ENCODE measurements at regions not wholly inside any gene's neighbourhood (a gene's known extent, or its start where the extent isn't known, plus 50 kb on each side); places are given as distances from the start of the nearest gene placed in this dataset.
"Not testable (repeated sequence)": the region's sequence is repeated elsewhere in the genome, so short reads cannot be mapped to it uniquely, and the experiment has no call there.

DNA sequence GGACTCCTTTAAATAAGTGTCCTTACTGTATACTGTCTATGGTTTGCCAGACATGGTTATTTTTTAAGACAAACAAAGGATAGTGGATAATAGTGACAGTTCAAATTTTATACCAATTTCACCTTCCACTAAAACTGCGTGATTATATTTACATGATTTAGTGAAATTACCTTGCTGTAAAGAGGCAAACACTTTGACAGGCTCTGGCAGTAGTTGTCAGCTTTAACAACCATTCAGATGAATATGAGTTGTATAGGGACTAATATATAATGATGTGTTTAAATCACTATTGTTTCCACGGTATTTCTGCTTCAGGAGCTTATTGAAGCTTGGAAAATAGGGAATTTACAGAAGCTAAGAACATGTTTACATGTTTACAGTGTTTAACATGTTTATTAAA is 1364.0 kb downstream of the FSCB start:
- H3K27ac ChIP-seq: no peak overlapping the region
- whole genome bisulfite sequencing, 2 donors (ENCODE audit: low coverage in 1 of 2): 64 to 71% methylated on average over 2 of the region's 2 CpGs
- ATAC-seq: no peak
- H3K9me3 ChIP-seq: no peaks in the 10 kb centered on the region
- no peaks in the 10 kb centered on the region for H3K4me1 ChIP-seq
- H3K4me3 ChIP-seq: no peak overlapping the region
- TF ChIP-seq POLR2AphosphoS5 (IDR thresholded peaks at IDR 0.05) (no peak), EP300 (IDR thresholded peaks at IDR 0.05) (no peak)
- TF ChIP-seq, protein P1, sequence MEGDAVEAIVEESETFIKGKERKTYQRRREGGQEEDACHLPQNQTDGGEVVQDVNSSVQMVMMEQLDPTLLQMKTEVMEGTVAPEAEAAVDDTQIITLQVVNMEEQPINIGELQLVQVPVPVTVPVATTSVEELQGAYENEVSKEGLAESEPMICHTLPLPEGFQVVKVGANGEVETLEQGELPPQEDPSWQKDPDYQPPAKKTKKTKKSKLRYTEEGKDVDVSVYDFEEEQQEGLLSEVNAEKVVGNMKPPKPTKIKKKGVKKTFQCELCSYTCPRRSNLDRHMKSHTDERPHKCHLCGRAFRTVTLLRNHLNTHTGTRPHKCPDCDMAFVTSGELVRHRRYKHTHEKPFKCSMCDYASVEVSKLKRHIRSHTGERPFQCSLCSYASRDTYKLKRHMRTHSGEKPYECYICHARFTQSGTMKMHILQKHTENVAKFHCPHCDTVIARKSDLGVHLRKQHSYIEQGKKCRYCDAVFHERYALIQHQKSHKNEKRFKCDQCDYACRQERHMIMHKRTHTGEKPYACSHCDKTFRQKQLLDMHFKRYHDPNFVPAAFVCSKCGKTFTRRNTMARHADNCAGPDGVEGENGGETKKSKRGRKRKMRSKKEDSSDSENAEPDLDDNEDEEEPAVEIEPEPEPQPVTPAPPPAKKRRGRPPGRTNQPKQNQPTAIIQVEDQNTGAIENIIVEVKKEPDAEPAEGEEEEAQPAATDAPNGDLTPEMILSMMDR (IDR thresholded peaks at IDR 0.05): no peak
- H3K36me3 ChIP-seq: no peaks in the 10 kb centered on the region
- H3K27me3 ChIP-seq: no peaks in the 10 kb centered on the region

DNA sequence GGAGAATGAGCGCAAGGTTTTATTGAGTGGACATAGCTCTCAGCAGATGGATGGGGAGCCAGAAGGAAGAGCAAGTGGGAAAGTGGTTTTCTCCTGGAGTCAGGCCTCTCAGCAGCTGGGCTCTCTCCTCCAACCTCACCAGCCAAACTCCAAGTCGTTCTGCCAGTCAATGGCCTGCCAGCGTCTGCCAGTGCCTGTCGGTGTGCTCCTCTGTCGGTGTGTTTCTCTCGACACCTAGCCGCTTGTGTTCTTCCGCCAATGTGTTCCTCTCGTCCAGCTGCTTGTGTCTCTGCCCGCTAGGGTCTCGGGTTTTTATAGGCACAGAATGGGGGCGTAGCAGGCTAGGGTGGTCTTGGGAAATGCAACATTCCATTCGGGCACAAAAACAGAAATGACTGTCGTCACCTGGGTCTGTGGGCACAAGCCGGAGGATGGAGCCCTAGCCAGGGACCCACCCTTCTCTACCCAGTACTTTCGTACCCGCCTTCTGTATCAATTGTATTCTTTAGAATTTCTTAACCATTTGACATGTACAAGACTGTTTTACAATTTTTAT is 1365.4 kb downstream of the FSCB start:
- TF ChIP-seq, protein P1 (IDR thresholded peaks at IDR 0.05): no peak
- no peak for TF ChIP-seq EP300 (IDR thresholded peaks at IDR 0.05)
- TF ChIP-seq POLR2A (IDR thresholded peaks at IDR 0.05): no peak
- no peaks in the 10 kb centered on the region for H3K4me1 ChIP-seq
- WGBS, 2 donors (ENCODE audit: low coverage in 1 of 2): 95 to 97% methylated on average over 4 to 16 of the region's 17 CpGs

DNA sequence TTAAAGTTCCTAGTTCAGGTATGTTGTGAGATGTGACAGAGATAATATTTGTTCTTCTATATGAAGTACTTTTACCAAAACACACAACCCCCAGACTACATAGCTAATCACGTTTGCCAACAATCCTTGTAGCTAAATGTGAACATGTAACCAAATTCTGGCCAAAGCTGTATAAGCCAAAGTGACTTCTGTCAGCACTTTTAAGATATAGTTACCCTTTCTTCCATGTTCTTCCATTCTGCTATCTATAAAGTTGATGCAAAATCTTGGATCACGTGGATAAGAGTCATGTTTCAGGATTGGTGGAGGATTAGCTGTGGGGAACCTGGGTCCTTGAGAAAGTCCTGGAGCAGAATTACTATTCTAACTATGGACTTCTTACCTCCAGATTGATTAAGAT is 1366.6 kb downstream of the FSCB start:
- 62 to 77% methylated on average over 2 of the region's 2 CpGs for WGBS, 2 donors (ENCODE audit: low coverage in 1 of 2)
- H3K9me3 ChIP-seq: peaks cover 0 to 11% (median 0%) of the 10 kb centered on the region in 3 donors
- no peak overlapping the region for H3K27ac ChIP-seq
- H3K4me1 ChIP-seq: no peaks in the 10 kb centered on the region
- no peaks in the 10 kb centered on the region for H3K36me3 ChIP-seq
- H3K27me3 ChIP-seq: no peaks in the 10 kb centered on the region
- TF ChIP-seq, protein P1 (IDR thresholded peaks at IDR 0.05): no peak
- no peak for TF ChIP-seq POLR2AphosphoS5 (IDR thresholded peaks at IDR 0.05)
- TF ChIP-seq POLR2A (IDR thresholded peaks at IDR 0.05): no peak
- TF ChIP-seq EP300 (IDR thresholded peaks at IDR 0.05): no peak
- no peak overlapping the region for H3K4me3 ChIP-seq
- ATAC-seq: no peak

More for the DNA sequence above, 1365.4 kb downstream of the FSCB start:
- no peak for ATAC-seq
- Histone ChIP-seq H3K27ac (no peak overlapping the region), H3K27me3 (no peaks in the 10 kb centered on the region), H3K4me3 (no peak overlapping the region), H3K9me3 (no peaks in the 10 kb centered on the region), H3K36me3 (no peaks in the 10 kb centered on the region)

DNA sequence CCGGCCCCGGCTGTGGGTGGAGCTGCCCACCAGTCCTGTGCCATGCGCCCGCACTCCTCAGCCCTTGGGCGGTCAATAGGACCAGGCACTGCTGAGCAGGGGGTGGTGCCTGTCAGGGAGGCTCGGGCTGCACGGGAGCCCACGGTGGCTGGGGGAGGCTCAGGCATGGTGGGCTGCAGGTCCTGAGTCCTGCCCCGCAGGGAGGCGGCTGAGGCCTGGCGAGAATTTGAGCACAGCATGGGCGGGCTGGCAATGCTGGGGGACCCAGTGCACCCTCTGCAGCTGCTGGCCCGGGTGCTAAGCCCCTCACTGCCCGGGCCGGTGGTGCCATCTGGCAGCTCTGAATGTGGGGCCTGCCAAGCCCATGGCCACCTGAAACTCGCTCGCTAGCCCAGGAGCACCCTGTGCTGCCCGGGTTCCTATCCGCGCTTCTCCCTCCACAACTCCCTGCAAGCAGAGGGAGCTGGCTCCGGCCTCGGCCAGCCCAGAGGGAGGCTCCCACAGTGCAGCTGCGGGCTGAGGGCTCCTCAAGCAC is 1371.1 kb downstream of the FSCB start:
- H3K4me1 ChIP-seq: no peaks in the 10 kb centered on the region
- H3K27ac ChIP-seq: no peak overlapping the region
- H3K9me3 ChIP-seq: peaks cover 0 to 11% (median 0%) of the 10 kb centered on the region in 3 donors
- WGBS, 2 donors (ENCODE audit: low coverage in 1 of 2): no CpG with 5 or more reads among the region's 23 CpGs
- no peak overlapping the region for H3K4me3 ChIP-seq
- no peak for ATAC-seq
- H3K36me3 ChIP-seq: no peaks in the 10 kb centered on the region
- H3K27me3 ChIP-seq: no peaks in the 10 kb centered on the region
- TF ChIP-seq POLR2A (IDR thresholded peaks at IDR 0.05): peak in 1 of 2 donors; percentile 9
- no peak for TF ChIP-seq EP300 (IDR thresholded peaks at IDR 0.05)

DNA sequence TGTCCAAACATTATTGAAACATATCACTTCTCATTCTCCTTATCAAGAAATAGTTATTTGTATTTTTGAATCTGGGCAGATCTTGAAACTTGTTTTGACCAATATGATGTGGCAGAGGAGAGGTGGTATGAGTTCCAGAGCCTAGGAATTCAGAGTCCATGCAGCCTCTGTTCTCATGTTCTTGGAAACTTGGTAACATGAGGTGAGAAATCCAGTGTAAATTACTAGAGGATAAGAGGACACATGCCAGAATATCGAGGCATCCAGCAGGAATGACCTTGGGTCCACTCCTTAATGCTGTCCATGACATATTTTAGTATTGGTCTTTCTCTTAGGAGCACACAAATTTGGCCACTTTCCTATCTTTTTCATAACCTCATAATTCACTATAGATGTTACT is 1374.6 kb downstream of the FSCB start:
- TF ChIP-seq POLR2A (IDR thresholded peaks at IDR 0.05): no peak
- TF ChIP-seq, protein P1 (IDR thresholded peaks at IDR 0.05): no peak
- TF ChIP-seq EP300 (IDR thresholded peaks at IDR 0.05): no peak
- no peak for TF ChIP-seq POLR2AphosphoS5 (IDR thresholded peaks at IDR 0.05)
- 60 to 62% methylated on average over 1 of the region's 1 CpG for WGBS, 2 donors (ENCODE audit: low coverage in 1 of 2)
- H3K9me3 ChIP-seq: peaks cover 0 to 11% (median 0%) of the 10 kb centered on the region in 3 donors
- H3K27ac ChIP-seq: no peak overlapping the region
- no peaks in the 10 kb centered on the region for H3K4me1 ChIP-seq
- no peak overlapping the region for H3K4me3 ChIP-seq
- no peak for ATAC-seq
- H3K27me3 ChIP-seq: no peaks in the 10 kb centered on the region
- H3K36me3 ChIP-seq: no peaks in the 10 kb centered on the region

DNA sequence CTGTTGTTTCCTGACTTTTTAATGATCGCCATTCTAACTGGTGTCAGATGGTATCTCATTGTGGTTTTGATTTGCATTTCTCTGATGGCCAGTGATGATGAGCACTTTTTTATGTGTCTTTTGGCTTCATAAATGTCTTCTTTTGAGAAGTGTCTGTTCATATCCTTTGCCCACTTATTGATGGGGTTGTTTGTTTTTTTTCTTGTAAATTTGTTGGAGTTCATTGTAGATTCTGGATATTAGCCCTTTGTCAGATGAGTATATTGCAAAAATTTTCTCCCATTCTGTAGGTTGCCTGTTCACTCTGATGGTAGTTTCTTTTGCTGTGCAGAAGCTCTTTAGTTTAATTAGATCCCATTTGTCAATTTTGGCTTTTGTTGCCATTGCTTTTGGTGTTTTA is 1378.7 kb downstream of the FSCB start:
- H3K36me3 ChIP-seq, H3K4me1 ChIP-seq, H3K27ac ChIP-seq, H3K27me3 ChIP-seq, ATAC-seq, H3K9me3 ChIP-seq, H3K4me3 ChIP-seq: not testable (repeated sequence)
- WGBS, 2 donors (ENCODE audit: low coverage in 1 of 2): 83 to 100% methylated on average over 1 of the region's 1 CpG

DNA sequence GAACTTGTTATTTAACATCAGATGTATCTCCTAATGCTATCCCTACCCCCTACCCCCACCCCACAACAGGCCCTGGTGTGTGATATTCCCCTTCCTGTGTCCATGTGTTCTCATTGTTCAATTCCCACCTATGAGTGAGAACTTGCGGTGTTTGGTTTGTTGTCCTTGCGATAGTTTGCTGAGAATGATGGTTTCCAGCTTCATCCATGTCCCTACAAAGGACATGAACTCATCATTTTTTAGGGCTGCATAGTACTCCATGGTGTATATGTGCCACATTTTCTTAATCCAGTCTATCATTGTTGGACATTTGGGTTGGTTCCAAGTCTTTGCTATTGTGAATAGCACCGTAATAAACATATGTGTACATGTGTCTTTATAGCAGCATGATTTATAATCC is 1379.2 kb downstream of the FSCB start:
- 93 to 100% methylated on average over 1 to 3 of the region's 3 CpGs for WGBS, 2 donors (ENCODE audit: low coverage in 1 of 2)

More for the DNA sequence above, 1379.2 kb downstream of the FSCB start:
- ATAC-seq, H3K4me3 ChIP-seq, H3K36me3 ChIP-seq, H3K27me3 ChIP-seq, H3K9me3 ChIP-seq, H3K27ac ChIP-seq, H3K4me1 ChIP-seq: not testable (repeated sequence)

All from gastroesophageal sphincter (tissue), 4 donors.